ENCODE measurements at regions not wholly inside any gene's neighbourhood (a gene's known extent, or its start where the extent isn't known, plus 50 kb on each side); places are given as distances from the start of the nearest gene placed in this dataset.

GRCh38 chr1:40914927-40915569 is 52.9 kb upstream of the CITED4 start:
- no peak for DNase-seq (ENCODE audit: low read depth)

DNA sequence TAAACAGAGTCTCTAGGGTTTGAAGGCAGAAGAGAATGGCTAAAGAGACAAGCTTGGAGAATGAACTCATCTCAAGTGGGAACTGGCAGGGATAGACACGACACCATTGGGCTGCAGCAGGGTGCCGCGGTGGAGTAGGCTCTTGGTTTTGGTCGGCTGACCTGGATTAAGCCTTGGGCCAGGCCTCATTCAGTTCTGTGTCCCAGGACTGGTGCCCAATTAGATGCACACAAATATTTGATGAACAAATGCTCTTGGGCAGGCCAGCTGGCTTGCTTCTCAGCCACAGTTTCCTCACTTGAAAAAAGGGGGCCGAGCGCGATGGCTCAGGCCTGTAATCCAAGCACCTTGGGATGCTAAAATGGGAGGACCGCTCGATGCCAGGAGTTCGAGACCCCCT is 53.4 kb upstream of the CITED4 start:
- no peak for DNase-seq (ENCODE audit: low read depth)

DNA sequence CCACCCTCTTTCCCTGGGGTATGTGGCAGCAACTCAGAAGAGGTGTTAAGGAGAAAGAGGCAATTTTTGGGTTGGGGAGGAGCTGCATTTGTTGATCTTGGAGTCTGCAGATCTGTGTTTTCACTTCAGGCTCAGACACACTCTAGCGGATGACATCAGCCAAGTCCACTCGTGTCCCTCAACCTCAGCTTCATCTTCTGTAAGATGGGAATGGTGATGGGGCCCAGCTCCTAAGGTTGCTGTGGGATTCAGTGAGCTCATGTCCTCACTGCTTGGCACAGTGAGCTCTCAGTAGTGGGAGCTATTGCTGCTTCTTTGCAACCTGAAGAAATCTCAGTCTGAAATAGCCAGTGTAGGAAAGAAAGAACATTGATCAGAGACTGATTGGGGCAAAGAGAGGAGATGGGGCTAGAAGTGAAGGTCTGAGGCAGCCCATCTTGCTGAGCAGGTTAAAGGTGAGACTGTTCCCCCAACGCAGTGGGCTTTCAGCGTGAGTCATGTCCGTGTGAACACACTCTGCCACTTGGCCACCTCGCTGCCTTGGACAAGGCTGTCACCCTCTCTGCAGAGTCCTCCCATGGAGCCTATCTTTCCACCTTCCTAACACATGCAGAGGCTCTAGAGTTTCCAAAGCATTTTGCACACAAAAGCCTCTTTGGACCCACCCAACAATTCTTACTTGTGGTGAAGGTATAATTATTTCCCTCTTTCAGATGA is 56.0 kb upstream of the CITED4 start:
- no peak for DNase-seq (ENCODE audit: low read depth)

- no peak for DNase-seq (ENCODE audit: low read depth)
Measured at GRCh38 chr1:40919475-40920011, 57.4 kb upstream of the CITED4 start.

DNA sequence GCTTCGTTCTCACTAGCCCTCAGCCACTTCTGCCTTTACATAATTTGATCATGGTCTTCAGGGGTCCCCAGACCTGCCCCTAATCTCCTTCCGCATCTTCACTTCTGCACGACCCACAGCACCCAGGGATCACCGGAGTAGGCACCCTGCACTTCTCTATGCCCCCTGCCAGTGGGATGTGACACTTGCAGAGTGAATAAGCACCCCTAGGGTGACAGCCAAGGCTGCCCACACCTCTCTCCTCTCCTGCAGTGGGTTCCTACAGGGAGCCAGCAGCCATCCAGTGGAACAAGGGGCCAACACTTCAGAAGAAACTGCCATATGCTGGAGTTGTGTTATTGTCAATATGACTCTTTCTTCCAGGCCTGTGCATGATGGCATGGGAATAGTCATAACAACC is 58.0 kb upstream of the CTPS1 start:
- DNase-seq (ENCODE audit: low read depth) = no peak

DNA sequence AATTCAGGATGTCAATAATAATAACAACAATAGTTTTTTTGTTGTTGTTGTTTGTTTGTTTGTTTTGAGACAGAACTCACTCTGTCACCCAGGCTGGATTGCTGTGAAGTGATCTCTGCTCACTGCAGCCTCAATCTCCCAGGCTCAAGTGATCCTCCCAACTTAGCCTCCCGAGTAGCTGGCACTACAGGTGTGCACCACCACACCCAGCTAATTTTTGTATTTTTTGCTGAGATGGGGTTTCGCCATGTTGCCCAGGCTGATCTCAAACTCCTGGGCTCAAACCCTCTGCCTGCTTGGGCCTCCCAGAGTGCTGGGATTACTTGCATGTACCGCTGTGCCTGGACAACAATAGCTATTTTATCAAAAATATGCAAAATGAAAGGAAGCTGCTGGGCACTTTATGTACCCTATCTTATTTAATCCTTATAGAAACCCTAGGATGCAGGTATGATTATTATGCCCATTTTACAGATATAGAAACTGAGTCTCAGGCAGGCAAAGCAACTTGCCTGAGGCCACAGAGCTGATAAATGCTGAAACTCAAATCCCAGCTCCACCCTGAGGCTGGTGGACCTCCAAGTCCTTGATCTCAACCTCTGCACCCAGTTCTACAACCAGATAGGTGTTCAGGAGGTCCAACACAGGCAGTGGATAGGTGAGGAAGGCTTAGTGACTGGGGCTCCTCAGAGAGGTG is 57.4 kb upstream of the CTPS1 start:
- DNase-seq (ENCODE audit: low read depth) = no peak

GRCh38 chr1:40922969-40923368 is 56.5 kb upstream of the CTPS1 start:
- DNase-seq (ENCODE audit: low read depth) = no peak

GRCh38 chr1:40923511-40924020 is 55.9 kb upstream of the CTPS1 start:
- DNase-seq (ENCODE audit: low read depth) = no peak

DNA sequence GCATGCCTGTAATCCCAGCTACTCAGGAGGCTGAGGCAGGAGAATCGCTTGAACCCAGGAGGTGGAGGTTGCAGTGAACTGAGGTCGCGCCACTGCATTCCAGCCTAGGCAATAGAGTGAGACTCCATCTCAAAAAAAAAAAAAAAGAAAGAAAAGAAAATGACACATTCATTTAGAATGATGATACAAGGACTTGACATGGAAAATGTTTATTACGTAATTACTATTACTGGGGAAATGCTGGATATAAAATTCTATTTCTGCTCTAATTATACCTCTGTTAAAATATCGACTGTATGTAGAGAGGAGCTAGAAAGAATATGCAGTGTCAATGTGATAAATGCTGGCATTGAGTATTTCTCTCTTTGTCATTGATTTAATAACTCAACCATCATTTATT is 54.7 kb upstream of the CTPS1 start:
- DNase-seq (ENCODE audit: low read depth) = no peak

DNA sequence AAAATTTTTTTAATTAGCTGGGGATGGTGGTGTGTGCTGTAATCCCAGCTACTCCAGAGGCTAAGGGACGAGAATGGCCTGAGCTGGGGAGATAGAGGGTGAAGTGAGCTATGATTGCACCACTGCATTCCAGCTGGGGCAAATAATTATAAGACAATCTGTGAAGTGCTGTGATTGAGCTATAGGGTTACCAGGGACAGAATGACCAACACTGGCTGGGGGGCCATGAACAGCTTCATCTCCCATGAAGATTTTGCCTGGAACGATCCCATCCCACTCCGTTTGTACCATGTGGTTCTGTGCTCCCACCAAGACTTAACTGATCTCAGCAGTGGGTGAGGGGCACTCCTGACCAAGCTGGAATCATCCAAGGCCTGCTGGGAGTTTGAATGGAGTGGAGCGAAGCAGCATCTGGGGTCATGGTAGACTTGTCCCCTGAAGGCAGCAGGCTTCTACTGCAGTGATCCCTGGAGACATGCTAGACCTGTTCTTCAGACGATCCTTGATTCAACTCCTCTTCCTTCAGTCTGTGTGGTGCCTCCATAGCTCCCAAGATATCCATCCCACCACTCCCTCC is 53.6 kb upstream of the CTPS1 start:
- no peak for DNase-seq (ENCODE audit: low read depth)

- no peak for DNase-seq (ENCODE audit: low read depth)
Measured at GRCh38 chr1:40926441-40926840, 53.1 kb upstream of the CTPS1 start.

DNA sequence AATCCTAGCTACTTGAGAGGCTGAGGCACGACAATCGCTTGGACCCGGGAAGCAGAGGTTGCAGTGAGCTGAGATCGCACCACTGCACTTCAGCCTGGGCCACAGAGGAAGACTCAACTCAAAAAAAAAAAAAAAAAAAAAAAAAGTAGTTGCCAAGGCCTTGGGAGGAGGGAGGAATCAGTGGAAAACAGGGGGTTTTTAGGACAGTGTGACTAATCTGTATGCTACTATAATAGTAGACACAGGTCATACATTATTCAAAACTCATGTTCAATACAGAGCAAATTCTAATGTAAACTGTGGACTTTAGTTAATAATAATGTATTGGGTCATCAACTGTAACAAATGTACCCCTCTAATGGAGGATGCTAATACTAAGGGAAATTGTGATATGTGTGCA is 51.7 kb upstream of the CTPS1 start:
- no peak for DNase-seq (ENCODE audit: low read depth)

- DNase-seq (ENCODE audit: low read depth) = no peak
Measured at GRCh38 chr1:40928699-40929098, 50.8 kb upstream of the CTPS1 start.

DNA sequence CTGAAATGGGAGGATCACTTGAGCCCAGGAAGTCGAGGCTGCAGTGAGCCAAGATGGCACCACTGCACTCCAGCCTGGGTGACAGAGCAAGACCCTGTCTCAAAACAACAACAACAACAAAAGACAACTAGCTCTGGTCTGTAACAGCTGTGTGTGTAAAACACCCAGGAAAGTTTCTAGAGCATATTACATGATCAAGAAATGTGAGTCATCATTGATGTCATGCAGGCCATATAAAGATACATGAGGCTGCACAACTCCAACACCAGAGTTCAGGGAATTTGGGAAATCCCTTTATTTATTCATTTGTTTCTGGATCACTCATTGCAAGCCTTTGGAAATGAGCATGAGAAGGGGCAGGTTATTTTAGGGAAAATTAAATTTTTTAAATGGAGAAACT is 50.3 kb upstream of the CTPS1 start:
- DNase-seq (ENCODE audit: low read depth) = peak; percentile 30

Measured in iris pigment epithelial cell (primary cell).